ENCODE measurements at regions not wholly inside any gene's neighbourhood (a gene's known extent, or its start where the extent isn't known, plus 50 kb on each side); places are given as distances from the start of the nearest gene placed in this dataset.

GRCh38 chr5:155211764-155212163, 198.2 kb downstream of the KIF4B start:
- Histone ChIP-seq H3K4me3 (ENCODE audit: low read depth in 1 of 3, low read length in 3 of 3) (no peak overlapping the region), H3K4me1 (ENCODE audit: control insufficient read depth in 4 of 4, insufficient read depth in 4 of 4, low read length in 3 of 4) (no peaks in the 10 kb centered on the region), H3K36me3 (ENCODE audit: control insufficient read depth in 4 of 4, insufficient read depth in 3 of 4, low read depth in 1 of 4, low read length in 3 of 4) (no peaks in the 10 kb centered on the region), H3K9me3 (ENCODE audit: control insufficient read depth in 4 of 4, low read length in 3 of 4) (no peaks in the 10 kb centered on the region), H3K27me3 (ENCODE audit: control insufficient read depth in 4 of 4, insufficient read depth in 4 of 4, low read length in 3 of 4) (no peaks in the 10 kb centered on the region), H3K9ac (ENCODE audit: low read depth in 1 of 2, low read length in 2 of 2) (no peak overlapping the region), H3K27ac (ENCODE audit: low read depth in 1 of 2, low read length in 2 of 2) (no peak overlapping the region)
- DNase-seq (ENCODE audit: low spot score), result no peak
- 83% methylated on average over 1 of the region's 1 CpG for WGBS
- no peak for TF ChIP-seq FOXA2 (IDR thresholded peaks at IDR 0.05)
- TF ChIP-seq RAD21 (IDR thresholded peaks at IDR 0.05), result no peak
- no peak for TF ChIP-seq HNF4A (conservative IDR thresholded peaks at IDR 0.05)

- TF ChIP-seq, protein P1, sequence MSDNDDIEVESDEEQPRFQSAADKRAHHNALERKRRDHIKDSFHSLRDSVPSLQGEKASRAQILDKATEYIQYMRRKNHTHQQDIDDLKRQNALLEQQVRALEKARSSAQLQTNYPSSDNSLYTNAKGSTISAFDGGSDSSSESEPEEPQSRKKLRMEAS (IDR thresholded peaks at IDR 0.05), result no peak
- TF ChIP-seq, protein P2, sequence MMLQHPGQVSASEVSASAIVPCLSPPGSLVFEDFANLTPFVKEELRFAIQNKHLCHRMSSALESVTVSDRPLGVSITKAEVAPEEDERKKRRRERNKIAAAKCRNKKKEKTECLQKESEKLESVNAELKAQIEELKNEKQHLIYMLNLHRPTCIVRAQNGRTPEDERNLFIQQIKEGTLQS (IDR thresholded peaks at IDR 0.05), result no peak
- no peak for TF ChIP-seq HNF4G (IDR thresholded peaks at IDR 0.05)
- TF ChIP-seq TAF1 (conservative IDR thresholded peaks at IDR 0.05), result no peak
- TF ChIP-seq, protein P3, sequence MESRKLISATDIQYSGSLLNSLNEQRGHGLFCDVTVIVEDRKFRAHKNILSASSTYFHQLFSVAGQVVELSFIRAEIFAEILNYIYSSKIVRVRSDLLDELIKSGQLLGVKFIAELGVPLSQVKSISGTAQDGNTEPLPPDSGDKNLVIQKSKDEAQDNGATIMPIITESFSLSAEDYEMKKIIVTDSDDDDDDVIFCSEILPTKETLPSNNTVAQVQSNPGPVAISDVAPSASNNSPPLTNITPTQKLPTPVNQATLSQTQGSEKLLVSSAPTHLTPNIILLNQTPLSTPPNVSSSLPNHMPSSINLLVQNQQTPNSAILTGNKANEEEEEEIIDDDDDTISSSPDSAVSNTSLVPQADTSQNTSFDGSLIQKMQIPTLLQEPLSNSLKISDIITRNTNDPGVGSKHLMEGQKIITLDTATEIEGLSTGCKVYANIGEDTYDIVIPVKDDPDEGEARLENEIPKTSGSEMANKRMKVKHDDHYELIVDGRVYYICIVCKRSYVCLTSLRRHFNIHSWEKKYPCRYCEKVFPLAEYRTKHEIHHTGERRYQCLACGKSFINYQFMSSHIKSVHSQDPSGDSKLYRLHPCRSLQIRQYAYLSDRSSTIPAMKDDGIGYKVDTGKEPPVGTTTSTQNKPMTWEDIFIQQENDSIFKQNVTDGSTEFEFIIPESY (IDR thresholded peaks at IDR 0.05), result no peak
- no peak for TF ChIP-seq FOXA2 (IDR thresholded peaks at IDR 0.05)
- TF ChIP-seq, protein P4, sequence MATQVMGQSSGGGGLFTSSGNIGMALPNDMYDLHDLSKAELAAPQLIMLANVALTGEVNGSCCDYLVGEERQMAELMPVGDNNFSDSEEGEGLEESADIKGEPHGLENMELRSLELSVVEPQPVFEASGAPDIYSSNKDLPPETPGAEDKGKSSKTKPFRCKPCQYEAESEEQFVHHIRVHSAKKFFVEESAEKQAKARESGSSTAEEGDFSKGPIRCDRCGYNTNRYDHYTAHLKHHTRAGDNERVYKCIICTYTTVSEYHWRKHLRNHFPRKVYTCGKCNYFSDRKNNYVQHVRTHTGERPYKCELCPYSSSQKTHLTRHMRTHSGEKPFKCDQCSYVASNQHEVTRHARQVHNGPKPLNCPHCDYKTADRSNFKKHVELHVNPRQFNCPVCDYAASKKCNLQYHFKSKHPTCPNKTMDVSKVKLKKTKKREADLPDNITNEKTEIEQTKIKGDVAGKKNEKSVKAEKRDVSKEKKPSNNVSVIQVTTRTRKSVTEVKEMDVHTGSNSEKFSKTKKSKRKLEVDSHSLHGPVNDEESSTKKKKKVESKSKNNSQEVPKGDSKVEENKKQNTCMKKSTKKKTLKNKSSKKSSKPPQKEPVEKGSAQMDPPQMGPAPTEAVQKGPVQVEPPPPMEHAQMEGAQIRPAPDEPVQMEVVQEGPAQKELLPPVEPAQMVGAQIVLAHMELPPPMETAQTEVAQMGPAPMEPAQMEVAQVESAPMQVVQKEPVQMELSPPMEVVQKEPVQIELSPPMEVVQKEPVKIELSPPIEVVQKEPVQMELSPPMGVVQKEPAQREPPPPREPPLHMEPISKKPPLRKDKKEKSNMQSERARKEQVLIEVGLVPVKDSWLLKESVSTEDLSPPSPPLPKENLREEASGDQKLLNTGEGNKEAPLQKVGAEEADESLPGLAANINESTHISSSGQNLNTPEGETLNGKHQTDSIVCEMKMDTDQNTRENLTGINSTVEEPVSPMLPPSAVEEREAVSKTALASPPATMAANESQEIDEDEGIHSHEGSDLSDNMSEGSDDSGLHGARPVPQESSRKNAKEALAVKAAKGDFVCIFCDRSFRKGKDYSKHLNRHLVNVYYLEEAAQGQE (IDR thresholded peaks at IDR 0.05), result no peak
- no peak for TF ChIP-seq CTCF (IDR thresholded peaks at IDR 0.05; ENCODE audit: low read depth, low read length, missing input control)
- DNase-seq (ENCODE audit: low spot score), result no peak
- Histone ChIP-seq H3K36me3 (ENCODE audit: control insufficient read depth in 4 of 4, insufficient read depth in 3 of 4, low read depth in 1 of 4, low read length in 3 of 4) (no peaks in the 10 kb centered on the region), H3K4me3 (ENCODE audit: low read depth in 1 of 3, low read length in 3 of 3) (no peak overlapping the region), H3K27me3 (ENCODE audit: control insufficient read depth in 4 of 4, insufficient read depth in 4 of 4, low read length in 3 of 4) (peaks cover 0 to 2% (median 0%) of the 10 kb centered on the region in 4 donors), H3K27ac (ENCODE audit: low read depth in 1 of 2, low read length in 2 of 2) (no peak overlapping the region), H3K9me3 (ENCODE audit: control insufficient read depth in 4 of 4, low read length in 3 of 4) (no peaks in the 10 kb centered on the region), H3K9ac (ENCODE audit: low read depth in 1 of 2, low read length in 2 of 2) (no peak overlapping the region), H3K4me1 (ENCODE audit: control insufficient read depth in 4 of 4, insufficient read depth in 4 of 4, low read length in 3 of 4) (no peaks in the 10 kb centered on the region)
- 78% methylated on average over 6 of the region's 6 CpGs for WGBS
Observed at GRCh38 chr5:155222393-155222792, 208.8 kb downstream of the KIF4B start.

Data from liver (tissue), 8 donors.